PFSK-1 (cell line): ENCODE measurements at regions not wholly inside any gene's neighbourhood (a gene's known extent, or its start where the extent isn't known, plus 50 kb on each side); places are given as distances from the start of the nearest gene placed in this dataset.

Source experiments
- POLR2AphosphoS5 ChIP-seq: IDR thresholded peaks from 2 replicates; pipeline ENCODE4 v1.6.1; 2012; ENCODE audit warnings: low read depth, mild to moderate bottlenecking, control low read depth, low read length, moderate library complexity
- SIN3A ChIP-seq: IDR thresholded peaks from 2 replicates; pipeline ENCODE4 v1.6.1; 2012; ENCODE audit warnings: mild to moderate bottlenecking, low read length, moderate library complexity, borderline replicate concordance; ENCODE audit not compliant: insufficient read depth
- TAF1 ChIP-seq: IDR thresholded peaks from 2 replicates; pipeline ENCODE4 v1.6.1; 2012; ENCODE audit warnings: low read length, control low read depth, borderline replicate concordance; ENCODE audit not compliant: insufficient read depth
- TF ChIP-seq, protein P1 (sequence below), 2 experiments: IDR thresholded peaks; 2 replicates each; pipeline versions ENCODE4 v1.6.1 to v1.8.0; 2011 to 2012; ENCODE audit warnings: low read depth in 2 of 2, low read length in 2 of 2, control low read depth in 1 of 2, inconsistent platforms in 1 of 2, mild to moderate bottlenecking in 1 of 2, moderate library complexity in 1 of 2; ENCODE audit not compliant: insufficient read depth in 1 of 2

DNA sequence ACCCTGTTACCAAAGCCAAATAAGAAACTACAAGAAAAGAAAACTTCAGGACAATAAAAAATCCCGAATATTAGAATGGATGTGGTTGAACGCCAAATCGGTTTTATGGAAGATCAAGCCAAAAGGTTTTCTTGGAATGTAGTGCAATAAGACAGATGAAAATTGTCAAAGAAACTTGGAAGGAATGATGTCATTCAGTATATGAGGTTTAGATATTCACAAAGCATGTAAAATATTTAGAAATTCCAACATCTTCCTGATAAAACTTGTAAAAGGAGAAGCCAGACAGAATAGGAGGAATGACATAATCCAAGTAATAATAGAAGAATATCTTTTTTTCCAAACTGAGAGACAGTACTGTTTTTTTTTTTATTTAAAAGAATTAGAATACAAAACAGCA is 130.3 kb upstream of the ZPLD1 start:
- TF ChIP-seq POLR2AphosphoS5 (no peak), TAF1 (no peak), SIN3A (no peak)
- TF ChIP-seq, protein P1, sequence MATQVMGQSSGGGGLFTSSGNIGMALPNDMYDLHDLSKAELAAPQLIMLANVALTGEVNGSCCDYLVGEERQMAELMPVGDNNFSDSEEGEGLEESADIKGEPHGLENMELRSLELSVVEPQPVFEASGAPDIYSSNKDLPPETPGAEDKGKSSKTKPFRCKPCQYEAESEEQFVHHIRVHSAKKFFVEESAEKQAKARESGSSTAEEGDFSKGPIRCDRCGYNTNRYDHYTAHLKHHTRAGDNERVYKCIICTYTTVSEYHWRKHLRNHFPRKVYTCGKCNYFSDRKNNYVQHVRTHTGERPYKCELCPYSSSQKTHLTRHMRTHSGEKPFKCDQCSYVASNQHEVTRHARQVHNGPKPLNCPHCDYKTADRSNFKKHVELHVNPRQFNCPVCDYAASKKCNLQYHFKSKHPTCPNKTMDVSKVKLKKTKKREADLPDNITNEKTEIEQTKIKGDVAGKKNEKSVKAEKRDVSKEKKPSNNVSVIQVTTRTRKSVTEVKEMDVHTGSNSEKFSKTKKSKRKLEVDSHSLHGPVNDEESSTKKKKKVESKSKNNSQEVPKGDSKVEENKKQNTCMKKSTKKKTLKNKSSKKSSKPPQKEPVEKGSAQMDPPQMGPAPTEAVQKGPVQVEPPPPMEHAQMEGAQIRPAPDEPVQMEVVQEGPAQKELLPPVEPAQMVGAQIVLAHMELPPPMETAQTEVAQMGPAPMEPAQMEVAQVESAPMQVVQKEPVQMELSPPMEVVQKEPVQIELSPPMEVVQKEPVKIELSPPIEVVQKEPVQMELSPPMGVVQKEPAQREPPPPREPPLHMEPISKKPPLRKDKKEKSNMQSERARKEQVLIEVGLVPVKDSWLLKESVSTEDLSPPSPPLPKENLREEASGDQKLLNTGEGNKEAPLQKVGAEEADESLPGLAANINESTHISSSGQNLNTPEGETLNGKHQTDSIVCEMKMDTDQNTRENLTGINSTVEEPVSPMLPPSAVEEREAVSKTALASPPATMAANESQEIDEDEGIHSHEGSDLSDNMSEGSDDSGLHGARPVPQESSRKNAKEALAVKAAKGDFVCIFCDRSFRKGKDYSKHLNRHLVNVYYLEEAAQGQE (IDR thresholded peaks at IDR 0.05; ENCODE audit: insufficient read depth in 1 of 2, low read depth in 2 of 2, low read length in 2 of 2): no peak
